EH (cell line): ENCODE measurements at regions not wholly inside any gene's neighbourhood (a gene's known extent, or its start where the extent isn't known, plus 50 kb on each side); places are given as distances from the start of the nearest gene placed in this dataset.

ENCODE experiments used
- DNase-seq: peaks from one replicate; pipeline ENCODE4 v3.0.0-alpha.2; 2015; ENCODE audit warnings: low read depth

DNA sequence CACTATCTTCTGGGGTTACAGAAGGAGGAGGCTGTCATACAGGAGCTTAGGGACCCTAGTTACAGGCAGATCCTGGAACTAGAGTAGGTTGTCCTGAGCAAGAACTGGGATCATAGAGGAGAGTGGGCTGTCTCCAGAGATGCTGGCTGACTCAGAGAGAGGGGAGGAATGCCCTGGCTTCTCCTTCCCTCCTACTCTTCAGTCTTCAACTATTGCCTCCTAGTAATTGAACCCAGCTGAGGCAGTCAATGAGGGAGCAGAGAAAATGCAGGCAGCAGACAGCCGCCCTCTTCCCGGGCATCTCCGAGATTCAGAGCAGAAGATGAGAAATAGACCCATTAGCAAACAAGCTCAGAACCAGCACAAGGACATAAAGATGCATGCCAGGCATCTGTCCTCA, 118.3 kb upstream of the PDE5A start:
- peak; percentile 65 for DNase-seq

DNA sequence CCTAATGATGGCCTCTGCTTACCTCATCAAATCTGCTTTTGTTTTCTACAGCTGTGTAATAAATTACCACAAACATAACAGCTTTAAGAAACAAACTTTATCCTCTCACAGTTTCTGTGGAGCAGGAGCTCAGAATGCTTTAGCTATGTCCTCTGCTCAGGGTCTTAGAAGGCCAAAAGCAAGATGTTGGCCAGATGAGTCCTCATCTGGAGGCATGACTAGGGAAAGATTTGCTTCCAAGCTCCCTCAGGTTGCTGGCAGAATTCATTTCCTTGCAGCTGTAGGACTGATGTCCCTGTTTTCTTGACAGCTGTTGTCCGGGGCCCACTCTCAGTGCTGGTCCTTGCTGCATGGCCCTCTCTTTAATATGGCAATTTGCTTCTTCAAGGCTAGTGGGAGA, 116.7 kb upstream of the PDE5A start:
- no peak for DNase-seq

DNA sequence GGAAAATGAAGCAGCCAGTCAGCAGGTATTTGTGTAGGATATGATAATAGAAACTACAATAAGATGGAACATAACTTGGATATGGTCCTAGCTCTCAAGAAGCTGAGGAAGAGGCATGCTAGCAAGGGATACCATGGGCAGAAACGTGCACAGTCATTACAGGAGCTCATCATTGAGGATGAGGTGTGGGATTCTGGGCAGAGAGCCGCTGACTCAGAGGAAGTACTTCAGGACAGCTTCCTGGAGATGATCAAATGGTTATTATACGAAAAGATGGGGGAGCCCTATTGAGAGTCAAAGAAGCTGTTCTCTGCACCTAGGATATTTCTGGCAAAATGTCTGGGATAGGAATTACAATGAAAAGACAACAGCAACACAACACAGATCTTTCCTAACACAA, 116.0 kb upstream of the PDE5A start:
- no peak for DNase-seq

DNA sequence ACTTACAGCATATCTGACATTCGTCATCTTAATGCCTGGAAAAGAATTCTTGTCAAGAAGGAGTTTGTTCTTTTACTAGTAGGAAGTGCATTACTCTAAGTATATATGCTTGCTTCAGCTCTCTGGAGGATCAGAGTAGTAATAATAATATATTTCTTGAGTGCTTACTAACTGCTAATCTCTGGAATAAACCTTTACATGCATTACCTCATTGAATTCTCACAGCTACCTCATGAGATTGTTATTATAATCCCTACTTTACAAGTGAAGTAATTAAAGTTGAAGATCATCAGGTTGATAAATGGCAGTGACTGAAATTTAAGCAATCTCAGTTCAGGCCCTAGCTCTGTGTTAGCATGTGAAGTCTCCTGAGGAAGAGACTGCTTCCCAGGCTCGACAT, 115.0 kb upstream of the PDE5A start:
- DNase-seq: no peak

GRCh38 chr4:119739796-119740195, 111.2 kb upstream of the PDE5A start:
- DNase-seq: no peak

- no peak for DNase-seq
Measured at GRCh38 chr4:119738901-119739300, 110.3 kb upstream of the PDE5A start.

- peak; percentile 40 for DNase-seq
Measured at GRCh38 chr4:119736559-119736958, 108.0 kb upstream of the PDE5A start.

DNA sequence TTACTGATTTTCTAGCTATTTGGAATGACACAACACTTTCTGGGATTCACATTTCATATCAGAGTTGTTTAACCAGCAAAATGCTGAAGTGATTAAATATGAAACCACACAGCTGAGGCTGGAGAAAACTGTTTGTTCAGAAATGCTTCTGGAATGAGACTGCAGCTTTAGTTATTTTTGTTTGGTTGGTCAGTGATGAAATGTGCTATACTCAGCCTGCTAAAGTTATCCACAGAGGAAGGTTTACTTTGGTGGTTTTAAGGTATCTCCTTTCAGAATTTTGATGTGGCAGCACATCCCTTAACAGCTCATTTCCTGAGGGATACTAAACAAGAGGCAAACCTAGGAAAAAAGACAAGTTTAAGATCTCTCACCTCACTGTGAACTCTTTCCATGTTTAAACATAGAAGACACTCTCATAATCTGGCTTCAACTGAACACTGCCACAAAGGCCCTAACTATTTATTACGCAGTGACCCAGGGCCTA, 106.6 kb upstream of the PDE5A start:
- peak; percentile 98 for DNase-seq

- peak; percentile 69 for DNase-seq
Measured at GRCh38 chr4:119733431-119733830, 104.8 kb upstream of the PDE5A start.

- DNase-seq: no peak
Measured at GRCh38 chr4:119731778-119732177, 103.2 kb upstream of the PDE5A start.

GRCh38 chr4:119731146-119731742, 102.6 kb upstream of the PDE5A start:
- DNase-seq: peak; percentile 65

DNA sequence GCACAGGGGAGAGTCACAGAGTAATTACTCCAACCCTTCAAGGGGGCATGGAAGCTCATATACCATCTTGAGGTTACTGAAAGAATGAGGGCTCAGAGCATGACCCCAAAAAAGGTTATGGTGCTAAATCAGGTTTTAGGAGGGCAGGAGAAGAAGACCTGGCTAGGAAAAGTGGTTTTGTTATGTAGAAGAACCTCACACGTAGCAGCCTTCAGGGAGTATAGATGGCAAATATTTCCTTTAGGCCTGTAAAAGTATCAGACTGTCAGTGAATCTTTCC, 102.0 kb upstream of the PDE5A start:
- peak; percentile 56 for DNase-seq

DNA sequence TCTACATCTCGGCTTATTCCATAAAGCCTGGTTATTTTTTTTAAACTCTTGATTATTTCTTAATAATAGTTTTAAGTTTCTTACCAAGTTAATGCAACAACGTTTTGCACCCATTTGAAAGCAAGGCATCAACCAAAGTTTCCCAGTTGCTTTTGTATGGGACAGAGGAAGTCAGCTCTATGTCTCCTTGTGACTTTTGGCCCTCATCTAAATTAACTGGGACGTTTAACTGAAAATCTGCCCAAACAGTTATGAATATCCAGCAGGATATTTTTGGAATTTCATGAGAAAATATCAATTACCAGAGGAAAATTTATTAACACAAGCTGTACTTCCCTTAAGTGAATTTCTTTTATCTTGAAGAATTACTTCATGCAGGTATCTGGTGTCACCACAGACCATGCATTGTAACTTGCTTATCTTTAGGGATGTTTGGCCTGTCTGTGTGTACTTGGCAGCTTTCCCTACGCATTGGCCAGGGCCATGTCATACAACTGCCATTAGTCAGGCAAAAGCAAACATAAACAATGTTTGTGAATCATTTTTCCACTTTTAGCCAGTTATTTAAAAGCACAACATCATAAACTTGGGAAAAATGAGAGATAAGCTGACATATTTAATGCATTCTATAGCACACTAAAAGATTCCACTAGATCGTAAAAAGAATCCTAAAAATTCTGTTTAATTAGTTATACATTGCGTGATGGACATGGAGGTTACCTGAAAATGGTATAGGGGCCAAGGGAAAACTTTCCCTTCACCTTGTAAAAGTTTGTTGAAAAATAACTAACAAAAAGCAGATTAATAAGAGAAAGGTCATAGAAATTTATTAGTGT, 101.4 kb upstream of the PDE5A start:
- DNase-seq: peak; percentile 96

DNA sequence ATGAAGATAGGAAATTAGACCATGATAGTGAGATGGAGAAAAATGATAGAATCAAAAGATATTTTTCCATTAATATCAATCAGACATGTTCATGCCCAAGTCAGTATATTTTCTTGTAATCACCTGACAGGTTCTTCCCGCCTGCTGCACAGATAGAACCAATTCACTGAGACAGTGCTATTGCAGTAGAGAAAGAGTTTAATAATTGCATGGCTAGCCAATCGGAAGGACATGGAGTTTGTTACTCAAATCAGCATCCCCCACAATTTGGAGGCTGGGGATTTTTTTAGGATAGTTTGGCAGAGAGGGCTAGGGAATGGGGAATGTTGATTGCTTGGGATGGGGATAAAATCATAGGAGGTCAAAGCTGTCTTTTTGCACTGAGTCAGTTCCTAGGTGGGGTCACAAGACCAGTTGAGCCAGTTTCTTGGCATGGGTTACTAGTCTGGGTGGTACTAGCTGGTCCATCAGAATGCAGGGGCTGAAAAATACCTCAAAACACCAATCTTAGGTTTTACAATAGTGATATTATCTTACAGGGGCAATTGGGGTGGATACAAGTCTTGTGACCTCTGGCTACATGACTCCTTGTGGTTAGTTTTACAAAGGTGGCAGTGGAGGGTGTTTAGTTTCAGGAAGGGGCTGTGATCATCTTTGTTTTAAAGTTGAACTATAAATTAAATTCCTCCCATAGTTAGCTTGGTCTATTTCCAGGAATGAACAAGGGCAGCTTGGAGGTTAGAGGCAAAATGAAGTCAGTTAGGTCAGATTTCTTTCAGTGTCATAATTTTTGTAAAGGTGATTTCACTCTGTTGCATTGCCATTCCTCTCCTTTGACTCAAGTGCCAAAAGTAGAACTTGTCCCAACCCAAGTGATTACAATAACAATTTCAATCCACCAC, 100.3 kb upstream of the PDE5A start:
- peak; percentile 51 for DNase-seq

GRCh38 chr4:119728185-119728584, 99.6 kb upstream of the PDE5A start:
- no peak for DNase-seq

GRCh38 chr4:119726505-119726904, 97.9 kb upstream of the PDE5A start:
- peak; percentile 80 for DNase-seq

DNA sequence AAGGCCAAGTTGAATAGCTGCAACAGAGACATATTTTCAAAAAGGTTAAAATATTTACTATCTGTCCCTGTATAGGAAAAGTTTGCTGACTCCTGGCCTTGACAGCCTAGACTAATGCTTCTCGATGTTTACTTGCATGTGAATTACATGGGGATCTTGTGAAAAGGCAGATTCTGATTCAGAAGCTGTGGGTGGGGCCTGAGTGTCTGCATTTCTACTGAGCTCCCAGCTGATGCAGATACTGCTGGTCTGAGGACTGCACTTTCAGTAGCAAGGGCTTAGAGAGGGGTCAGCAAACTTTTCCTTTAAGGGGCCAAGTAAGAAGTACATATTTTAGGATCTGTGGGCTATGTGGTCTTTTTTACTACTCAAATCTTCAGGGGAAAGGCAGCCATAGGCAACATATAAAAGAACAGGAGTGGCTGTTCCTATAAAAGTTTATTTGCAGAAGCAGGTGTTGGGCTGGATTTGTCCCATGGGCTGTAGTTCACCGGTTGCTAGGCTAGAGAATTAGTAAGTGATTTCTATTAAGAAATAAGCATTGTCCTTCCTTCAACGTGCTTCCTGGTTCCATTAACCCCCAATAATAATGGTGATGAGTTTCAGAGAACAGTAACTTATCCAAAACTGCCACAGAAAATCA, 97.2 kb upstream of the PDE5A start:
- DNase-seq: peak; percentile 53

GRCh38 chr4:119725011-119725410, 96.4 kb upstream of the PDE5A start:
- no peak for DNase-seq

- no peak for DNase-seq
Measured at GRCh38 chr4:119722670-119723069, 94.1 kb upstream of the PDE5A start.

- DNase-seq: no peak
Measured at GRCh38 chr4:119721878-119722277, 93.3 kb upstream of the PDE5A start.

DNA sequence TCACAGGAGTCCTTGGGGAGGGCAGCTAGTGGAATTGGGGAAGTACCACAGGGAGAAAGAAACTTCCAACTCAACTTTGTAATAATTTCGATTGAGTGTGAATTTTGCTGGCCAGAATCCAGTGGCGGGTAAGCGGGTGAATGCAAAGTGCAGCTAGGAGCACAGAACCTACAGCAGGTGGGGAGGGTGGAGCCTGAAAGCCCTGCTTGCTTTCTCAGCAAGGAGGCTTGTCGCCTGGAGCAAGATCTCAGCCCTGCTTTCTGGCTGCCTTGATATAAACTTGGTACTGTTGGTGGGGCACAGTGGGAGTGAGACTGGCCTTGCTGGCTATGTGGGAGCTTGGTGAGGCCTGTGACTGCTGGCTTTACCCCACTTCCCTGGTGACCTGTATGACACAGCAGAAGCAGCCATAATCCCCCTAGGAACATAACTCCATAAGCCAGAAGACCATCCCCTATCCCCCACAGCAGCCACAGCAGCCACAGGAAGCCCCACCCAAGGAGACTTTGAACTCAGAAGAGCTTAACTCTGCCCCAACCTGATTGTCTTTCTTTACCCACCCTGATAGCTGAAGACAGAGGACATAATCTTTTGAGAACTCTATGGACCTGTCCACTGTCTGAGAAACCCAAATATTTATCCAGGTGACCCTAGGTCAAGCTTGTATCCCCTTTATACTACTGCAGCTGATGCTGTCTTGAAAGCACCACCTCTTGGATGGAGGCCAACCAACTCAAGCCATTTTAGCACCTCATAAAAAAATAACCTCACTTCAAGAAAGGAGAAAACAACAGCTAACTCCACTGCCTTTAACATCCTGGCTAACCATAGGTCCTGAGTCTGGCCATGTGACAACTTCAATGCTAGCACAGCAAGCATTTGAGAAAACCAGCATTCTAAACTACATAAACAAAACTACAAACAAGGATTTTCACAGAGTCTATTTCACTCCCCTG, 87.2 kb upstream of the PDE5A start:
- no peak for DNase-seq
